ENCODE measurements at regions not wholly inside any gene's neighbourhood (a gene's known extent, or its start where the extent isn't known, plus 50 kb on each side); places are given as distances from the start of the nearest gene placed in this dataset.

GRCh38 chr15:70560617-70561328, 202.6 kb downstream of the UACA start:
- CTCF ChIA-PET: interaction anchor here (0.6 to 1.0 kb wide), 2 partner anchors 35 to 1701 kb away, joined by 3 to 4 read pairs; no protein-coding TSS in a partner anchor
- H3K9me3 ChIP-seq (ENCODE audit: control insufficient read depth, insufficient read depth, low read length): no peaks in the 10 kb centered on the region
- TF ChIP-seq CTCF (IDR thresholded peaks at IDR 0.05; ENCODE audit: low read depth, low read length): no peak

GRCh38 chr15:70559265-70560239, 203.8 kb downstream of the UACA start:
- Histone ChIP-seq H3K27ac (ENCODE audit: low read depth, low read length) (no peak overlapping the region), H3K27me3 (ENCODE audit: control insufficient read depth, insufficient read depth, low read length) (peaks cover 27% of the 10 kb centered on the region), H3K4me3 (ENCODE audit: low read depth, low read length) (no peak overlapping the region), H3K9me3 (ENCODE audit: control insufficient read depth, insufficient read depth, low read length) (no peaks in the 10 kb centered on the region)
- TF ChIP-seq CTCF (IDR thresholded peaks at IDR 0.05; ENCODE audit: low read depth, low read length): no peak
- ChIA-PET CTCF (interaction anchor here (0.6 to 1.1 kb wide), 4 partner anchors 10 to 1702 kb away, joined by 3 to 4 read pairs (median 4); no protein-coding TSS in a partner anchor), POLR2A (no interaction called here)
- no peak for DNase-seq (ENCODE audit: low read depth, low spot score)

More at GRCh38 chr15:70560617-70561328, 202.6 kb downstream of the UACA start:
- Histone ChIP-seq H3K27ac (ENCODE audit: low read depth, low read length) (no peak overlapping the region), H3K27me3 (ENCODE audit: control insufficient read depth, insufficient read depth, low read length) (peaks cover 25% of the 10 kb centered on the region), H3K4me3 (ENCODE audit: low read depth, low read length) (no peak overlapping the region)
- DNase-seq (ENCODE audit: low read depth, low spot score): no peak
- POLR2A ChIA-PET: no interaction called here

GRCh38 chr15:70558406-70559264, 204.7 kb downstream of the UACA start:
- Histone ChIP-seq H3K27ac (ENCODE audit: low read depth, low read length) (no peak overlapping the region), H3K9me3 (ENCODE audit: control insufficient read depth, insufficient read depth, low read length) (no peaks in the 10 kb centered on the region), H3K4me3 (ENCODE audit: low read depth, low read length) (no peak overlapping the region), H3K27me3 (ENCODE audit: control insufficient read depth, insufficient read depth, low read length) (peaks cover 36% of the 10 kb centered on the region)
- DNase-seq (ENCODE audit: low read depth, low spot score): no peak
- CTCF ChIA-PET: interaction anchor here (0.9 to 1.1 kb wide), 2 partner anchors 10 to 27 kb away, joined by 3 to 4 read pairs; no protein-coding TSS in a partner anchor
- POLR2A ChIA-PET: interaction anchor here (0.6 kb wide), 1 partner anchor 297 kb away, joined by 3 read pairs; no protein-coding TSS in a partner anchor
- TF ChIP-seq CTCF (IDR thresholded peaks at IDR 0.05; ENCODE audit: low read depth, low read length): no peak

GRCh38 chr15:70557521-70558258, 205.7 kb downstream of the UACA start:
- H3K4me3 ChIP-seq (ENCODE audit: low read depth, low read length): no peak overlapping the region
- no peak for TF ChIP-seq CTCF (IDR thresholded peaks at IDR 0.05; ENCODE audit: low read depth, low read length)
- H3K27me3 ChIP-seq (ENCODE audit: control insufficient read depth, insufficient read depth, low read length): peaks cover 39% of the 10 kb centered on the region
- ChIA-PET CTCF (no interaction called here), POLR2A (no interaction called here)
- no peak for DNase-seq (ENCODE audit: low read depth, low spot score)
- no peaks in the 10 kb centered on the region; the same call in 1 of the 2 replicates for H3K9me3 ChIP-seq (ENCODE audit: control insufficient read depth, insufficient read depth, low read length)
- no peak overlapping the region for H3K27ac ChIP-seq (ENCODE audit: low read depth, low read length)

Data from AG04450 (cell line).